ENCODE measurements at regions not wholly inside any gene's neighbourhood (a gene's known extent, or its start where the extent isn't known, plus 50 kb on each side); places are given as distances from the start of the nearest gene placed in this dataset.

DNA sequence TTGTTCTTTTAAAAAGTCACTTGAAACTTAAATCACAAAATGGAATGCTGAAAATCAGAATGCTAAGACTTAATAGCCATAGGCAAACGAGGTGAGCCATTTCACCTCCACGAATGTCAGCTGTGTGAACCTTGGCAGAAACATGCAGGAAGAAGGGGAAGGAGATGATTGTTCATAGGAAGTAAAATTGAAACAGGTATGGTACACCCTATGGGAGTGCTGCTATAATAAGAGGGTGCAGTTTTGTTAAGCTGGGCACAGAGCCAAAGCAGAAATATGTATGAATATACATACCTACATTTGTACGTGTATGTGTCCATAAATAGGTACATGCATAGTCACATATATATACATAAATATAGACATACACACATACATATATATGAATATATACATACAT, 51.0 kb upstream of the SPINK5 start:
- Histone ChIP-seq H3K36me3 (no peaks in the 10 kb centered on the region), H3K27me3 (0 out of 2 replicates have a peak, but pooled peaks cover 2% of the 10 kb centered on the region)

DNA sequence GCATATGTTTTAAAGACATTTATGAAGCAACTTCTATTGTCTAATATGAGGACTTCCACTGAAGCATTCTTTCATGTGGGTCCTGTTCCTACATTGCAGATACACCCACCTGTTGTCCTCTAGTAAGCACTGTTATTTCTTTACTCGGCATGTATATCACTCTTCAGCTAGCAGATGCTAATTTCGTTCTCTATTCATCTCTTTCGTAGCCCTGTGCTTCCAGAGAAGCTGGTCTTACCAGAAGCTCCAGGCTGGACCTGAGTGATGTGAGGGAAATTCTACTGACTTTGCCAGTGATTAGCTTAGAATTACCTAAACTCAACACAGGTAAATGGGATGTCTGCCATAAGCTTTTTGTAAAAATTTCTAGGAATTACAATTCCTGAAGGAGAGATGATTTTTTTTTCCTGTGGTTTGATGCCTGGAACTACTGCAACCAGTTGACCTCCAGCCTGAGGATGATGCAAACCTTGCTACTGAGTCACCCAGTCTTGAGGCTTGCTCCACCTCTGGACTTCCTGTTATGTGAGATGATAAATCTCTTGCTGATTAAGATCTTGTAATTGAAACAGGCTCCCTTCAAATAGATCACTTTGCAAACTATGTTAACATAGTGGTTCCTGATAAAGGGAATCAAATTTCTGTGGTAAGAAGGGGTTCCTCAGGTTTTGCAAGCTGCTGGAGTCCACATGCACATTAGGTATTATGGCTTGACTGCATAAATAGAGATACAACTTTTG, 52.2 kb upstream of the SPINK5 start:
- Histone ChIP-seq H3K4me3 (no peak overlapping the region), H3K27me3 (no peaks in the 10 kb centered on the region), H3K36me3 (no peaks in the 10 kb centered on the region), H3K9me3 (no peaks in the 10 kb centered on the region)
- DNase-seq: peak; percentile 62

More for the DNA sequence above, 51.0 kb upstream of the SPINK5 start:
- no peak for DNase-seq
- no peaks in the 10 kb centered on the region for H3K9me3 ChIP-seq
- H3K4me3 ChIP-seq: no peak overlapping the region

DNA sequence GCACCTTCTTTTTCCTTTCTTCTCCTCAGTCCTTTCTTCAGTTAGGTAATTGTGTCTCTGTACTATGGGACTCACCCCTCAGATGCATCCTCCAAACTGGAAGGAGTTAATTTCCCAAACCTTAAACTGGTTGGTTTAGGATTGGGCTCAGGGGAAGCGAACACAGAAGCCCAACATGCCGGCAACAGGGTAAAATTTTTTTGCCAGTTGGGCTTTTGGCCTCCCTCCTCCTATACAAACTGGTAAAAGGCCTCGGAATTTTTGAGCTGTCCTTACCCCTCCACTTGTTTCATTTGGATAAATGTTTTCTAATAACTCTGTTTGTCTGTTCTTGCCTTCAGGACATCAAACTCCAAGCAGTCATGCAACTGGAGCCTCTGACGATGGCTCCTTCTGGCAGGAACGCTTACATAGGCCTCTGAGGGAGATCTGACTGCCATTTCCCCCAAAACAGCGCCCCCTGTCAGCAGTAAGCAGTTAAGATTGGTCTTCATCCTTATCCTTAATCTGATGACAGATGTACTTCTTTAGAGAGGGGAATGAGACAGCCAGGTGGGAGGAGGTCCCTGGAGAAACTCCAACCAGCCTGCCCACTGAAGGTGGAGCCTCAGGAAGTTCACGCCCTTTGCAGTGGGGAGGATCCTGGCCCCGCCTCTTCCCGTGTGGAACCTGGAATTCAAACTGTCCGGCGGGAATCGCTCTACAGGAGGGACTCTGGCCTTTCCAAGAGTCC, 57.8 kb upstream of the SPINK5 start:
- Histone ChIP-seq H3K9me3 (peaks cover 9% of the 10 kb centered on the region), H3K36me3 (no peaks in the 10 kb centered on the region), H3K27me3 (no peaks in the 10 kb centered on the region), H3K4me3 (no peak overlapping the region)
- peak; percentile 2 for DNase-seq

DNA sequence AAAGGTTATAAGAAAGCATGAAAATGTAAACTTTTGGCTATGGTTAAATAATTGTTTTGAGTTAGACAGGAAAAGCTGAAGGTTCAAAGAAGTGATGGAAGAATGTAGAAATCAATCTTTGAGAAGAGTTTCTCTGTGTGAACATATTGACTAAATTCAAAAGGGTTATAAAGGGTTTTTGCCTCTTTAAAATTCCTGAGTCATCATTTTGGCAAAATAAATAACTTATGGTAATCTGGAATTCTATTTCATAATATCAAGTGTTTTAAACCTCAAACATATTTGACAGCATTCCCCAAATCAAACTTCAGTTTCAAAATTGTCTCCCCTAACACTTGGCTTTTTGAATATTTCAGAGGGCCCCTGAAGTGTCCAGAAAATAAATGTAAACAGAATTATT, 60.6 kb upstream of the SPINK5 start:
- H3K4me3 ChIP-seq: no peak overlapping the region
- no peaks in the 10 kb centered on the region for H3K36me3 ChIP-seq
- no peaks in the 10 kb centered on the region for H3K27me3 ChIP-seq
- DNase-seq: no peak
- H3K9me3 ChIP-seq: peaks cover 13% of the 10 kb centered on the region

DNA sequence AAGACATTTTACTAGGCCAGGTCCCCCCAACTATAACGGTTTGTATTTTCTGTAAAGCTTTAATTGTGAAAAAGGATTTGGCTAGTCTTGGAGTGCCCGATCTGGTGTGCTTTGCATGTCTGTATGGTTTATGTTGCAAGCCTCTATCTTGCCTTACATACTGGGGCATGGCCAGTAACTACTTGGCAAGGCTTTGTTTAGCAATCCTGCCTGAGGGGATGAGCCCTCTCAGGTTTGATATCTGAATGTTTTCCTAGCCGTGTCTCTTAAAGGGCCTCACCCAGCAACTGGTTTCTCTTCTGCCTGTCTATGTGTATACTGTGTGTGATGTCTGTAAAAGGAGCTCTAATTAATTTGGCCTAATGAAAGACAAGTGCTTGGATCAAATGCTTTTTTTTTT, 61.3 kb upstream of the SPINK5 start:
- Histone ChIP-seq H3K36me3 (no peaks in the 10 kb centered on the region), H3K9me3 (peaks cover 13% of the 10 kb centered on the region), H3K27me3 (no peaks in the 10 kb centered on the region), H3K4me3 (no peak overlapping the region)
- DNase-seq: no peak

DNA sequence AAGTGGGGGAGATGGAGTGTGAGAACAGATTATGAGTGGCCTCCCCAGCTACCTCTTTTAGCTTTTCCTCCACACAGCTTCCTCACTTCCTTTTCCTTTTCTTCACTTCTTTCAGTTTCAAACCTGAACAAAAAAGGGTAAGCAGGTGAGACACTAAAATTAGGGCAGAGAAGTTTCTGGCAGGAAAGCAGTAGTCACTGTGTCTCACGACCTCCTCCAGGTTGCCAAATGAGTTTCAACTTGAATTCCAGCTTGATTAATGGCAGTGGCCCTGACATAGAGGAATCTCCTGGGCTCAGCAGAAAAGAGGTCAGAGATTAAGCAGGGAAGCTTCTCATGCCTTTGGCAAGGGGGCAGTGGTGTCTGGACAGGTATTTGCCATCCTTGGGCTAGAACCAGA, 63.7 kb upstream of the SPINK5 start:
- no peak for DNase-seq
- Histone ChIP-seq H3K27me3 (no peaks in the 10 kb centered on the region), H3K36me3 (no peaks in the 10 kb centered on the region), H3K9me3 (peaks cover 13% of the 10 kb centered on the region), H3K4me3 (no peak overlapping the region)

DNA sequence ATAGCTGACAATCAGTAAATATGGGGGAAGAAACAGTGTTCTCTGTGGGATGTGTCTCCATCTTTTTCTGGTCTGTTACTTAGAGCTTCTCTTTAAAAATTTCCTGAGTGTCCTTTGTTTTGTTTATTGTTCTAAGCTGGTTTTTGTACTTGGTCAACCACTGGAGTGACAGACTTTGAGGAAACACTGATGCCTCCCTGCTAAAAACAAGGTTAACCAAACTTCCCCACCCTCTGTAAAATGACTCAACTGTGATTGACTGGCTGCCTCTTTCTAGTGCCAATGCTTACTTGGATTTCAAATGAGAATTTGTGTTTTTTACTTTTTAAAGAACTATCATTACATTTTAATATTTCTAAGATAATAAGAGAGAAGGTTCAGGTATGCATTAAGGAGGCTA, 65.1 kb upstream of the SPINK5 start:
- no peaks in the 10 kb centered on the region for H3K36me3 ChIP-seq
- no peak for DNase-seq

DNA sequence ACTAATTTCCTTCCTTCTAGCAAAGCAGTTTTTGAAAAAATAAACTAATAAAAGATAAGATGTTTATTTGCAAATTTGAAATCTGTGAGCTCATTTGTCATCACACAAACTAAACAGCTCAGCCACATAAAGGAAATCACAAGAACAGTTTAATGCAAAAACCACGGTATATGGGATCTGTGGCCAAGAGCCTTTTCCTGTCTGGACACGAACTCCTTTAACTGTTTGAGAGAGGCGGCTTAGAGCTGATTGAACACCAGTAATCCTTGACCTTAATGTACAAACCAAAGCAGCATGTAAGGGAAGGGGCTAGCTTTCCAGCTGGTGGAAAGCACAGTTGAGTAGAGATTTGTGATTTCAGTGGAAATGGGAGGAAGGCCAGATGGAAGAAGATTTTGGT, 66.3 kb upstream of the SPINK5 start:
- H3K36me3 ChIP-seq: no peaks in the 10 kb centered on the region
- peaks cover 13% of the 10 kb centered on the region for H3K9me3 ChIP-seq
- no peak for DNase-seq
- H3K4me3 ChIP-seq: no peak overlapping the region
- no peaks in the 10 kb centered on the region; the same call in 1 of the 2 replicates for H3K27me3 ChIP-seq

More for the DNA sequence above, 65.1 kb upstream of the SPINK5 start:
- Histone ChIP-seq H3K4me3 (no peak overlapping the region), H3K9me3 (peaks cover 13% of the 10 kb centered on the region), H3K27me3 (no peaks in the 10 kb centered on the region)

DNA sequence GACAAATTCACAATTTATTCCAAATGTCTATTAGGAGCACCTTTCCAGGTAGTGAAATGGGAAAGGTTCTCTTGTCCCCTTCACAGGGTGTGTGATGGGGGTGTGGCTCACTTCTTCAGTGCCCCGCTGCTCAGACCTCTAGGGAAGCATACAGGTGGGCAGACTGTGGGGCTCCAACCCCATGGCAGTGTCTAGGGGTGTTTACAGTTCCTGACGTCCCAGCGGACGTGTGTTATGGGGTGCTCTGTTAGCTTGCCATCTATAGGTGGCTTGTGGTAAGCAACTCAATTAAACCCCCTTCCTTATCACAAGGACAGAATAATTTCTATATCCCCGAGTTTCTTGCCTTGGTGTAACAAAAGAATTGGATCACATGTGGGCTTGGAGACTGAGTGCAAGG, 67.4 kb upstream of the SPINK5 start:
- H3K4me3 ChIP-seq: no peak overlapping the region
- H3K36me3 ChIP-seq: no peaks in the 10 kb centered on the region
- peaks cover 4% of the 10 kb centered on the region for H3K27me3 ChIP-seq
- peaks cover 8% of the 10 kb centered on the region for H3K9me3 ChIP-seq
- DNase-seq: no peak

DNA sequence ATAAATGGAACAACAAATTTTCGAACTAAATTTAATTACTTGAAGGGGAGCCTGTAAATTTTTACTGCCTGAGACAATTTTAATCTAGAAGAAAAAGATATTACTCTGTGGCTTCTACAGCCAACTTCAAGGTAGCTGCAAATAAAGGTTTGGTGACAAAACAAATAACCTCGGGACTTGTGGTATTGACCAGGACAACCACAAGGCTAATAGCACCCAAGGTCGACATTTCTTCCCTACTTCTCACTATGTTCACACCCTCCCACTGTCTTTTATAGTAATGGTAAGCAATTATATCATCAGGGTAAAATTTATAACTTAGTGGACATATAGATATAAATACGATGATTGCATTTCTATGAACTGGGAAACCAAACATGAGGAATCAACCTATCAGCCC, 67.9 kb upstream of the SPINK5 start:
- Histone ChIP-seq H3K36me3 (no peaks in the 10 kb centered on the region), H3K4me3 (no peak overlapping the region), H3K9me3 (peaks cover 4% of the 10 kb centered on the region; the same call in 1 of the 2 replicates), H3K27me3 (peaks cover 4% of the 10 kb centered on the region)
- DNase-seq: no peak

DNA sequence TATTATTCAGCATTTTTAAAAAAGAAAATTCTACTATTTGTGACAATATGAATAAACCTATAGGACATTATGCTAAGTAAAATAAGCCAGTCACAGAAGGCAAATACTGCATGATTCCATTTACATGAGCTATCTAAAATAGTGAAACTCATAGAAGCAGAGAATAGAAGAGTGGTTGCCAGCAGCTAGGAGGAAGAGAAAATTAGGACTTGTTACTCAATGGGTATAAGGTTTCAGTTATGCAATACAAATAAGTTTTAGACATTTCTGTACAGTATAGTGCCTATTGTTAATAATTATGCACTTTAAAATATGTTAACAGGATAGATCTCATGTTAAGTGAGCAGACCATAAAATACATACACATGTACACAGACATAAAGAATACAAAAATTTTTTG, 73.8 kb upstream of the SPINK5 start:
- H3K36me3 ChIP-seq: no peaks in the 10 kb centered on the region
- no peaks in the 10 kb centered on the region for H3K9me3 ChIP-seq
- H3K27me3 ChIP-seq: peaks cover 4% of the 10 kb centered on the region
- DNase-seq: no peak
- no peak overlapping the region for H3K4me3 ChIP-seq

DNA sequence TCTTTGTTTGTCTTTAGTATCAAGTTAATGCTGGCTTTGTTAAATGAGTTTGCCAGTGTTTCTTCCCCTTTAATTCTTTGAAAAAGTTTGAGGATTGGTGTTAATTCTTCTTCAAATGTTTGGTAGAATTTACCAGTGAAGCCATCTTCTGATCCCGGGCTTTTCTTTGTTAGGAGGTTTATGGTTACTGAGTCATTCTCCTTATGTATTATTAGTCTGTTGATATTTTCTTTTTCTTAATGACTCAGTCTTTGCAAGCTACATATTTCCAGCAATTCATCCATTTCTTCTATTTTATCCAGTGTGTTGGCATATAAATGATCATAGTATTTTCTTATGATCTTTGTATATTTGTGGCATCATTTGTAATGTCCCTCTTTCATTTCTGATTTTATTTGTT, 74.5 kb upstream of the SPINK5 start:
- peaks cover 4% of the 10 kb centered on the region for H3K27me3 ChIP-seq
- H3K36me3 ChIP-seq: no peaks in the 10 kb centered on the region
- no peak for DNase-seq
- H3K9me3 ChIP-seq: no peaks in the 10 kb centered on the region
- no peak overlapping the region for H3K4me3 ChIP-seq

DNA sequence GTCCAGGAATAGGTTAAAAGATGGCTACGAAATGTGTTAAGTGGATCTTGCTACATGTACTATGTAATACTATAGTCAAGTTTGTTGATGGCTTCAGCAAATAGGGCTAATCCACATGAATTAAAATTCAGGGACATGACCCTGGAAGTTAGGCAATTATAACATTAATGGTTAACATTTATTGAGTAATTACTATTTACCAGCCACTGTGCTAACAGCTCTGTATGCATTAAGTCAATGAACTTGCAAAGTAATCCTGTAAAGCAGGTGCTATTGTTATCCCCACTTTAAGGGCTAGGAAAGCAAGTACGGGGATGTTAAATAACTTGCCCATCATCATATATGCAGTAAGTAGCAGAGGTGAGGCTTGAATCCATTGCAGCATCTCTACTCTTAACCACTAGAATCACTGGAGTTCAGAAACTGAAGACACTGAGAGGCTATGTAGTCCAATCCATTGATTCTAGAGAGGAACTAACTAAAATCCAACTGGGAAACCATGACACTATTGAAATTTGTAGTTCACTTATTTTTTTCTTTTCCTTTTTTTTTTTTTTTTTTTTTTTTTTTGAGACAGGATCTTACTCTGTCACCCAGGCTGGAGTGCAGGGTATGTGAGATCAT, 77.5 kb upstream of the SPINK5 start:
- no peaks in the 10 kb centered on the region for H3K9me3 ChIP-seq
- no peaks in the 10 kb centered on the region; the same call in 1 of the 2 replicates for H3K27me3 ChIP-seq
- no peaks in the 10 kb centered on the region for H3K36me3 ChIP-seq
- H3K4me3 ChIP-seq: no peak overlapping the region
- no peak for DNase-seq

DNA sequence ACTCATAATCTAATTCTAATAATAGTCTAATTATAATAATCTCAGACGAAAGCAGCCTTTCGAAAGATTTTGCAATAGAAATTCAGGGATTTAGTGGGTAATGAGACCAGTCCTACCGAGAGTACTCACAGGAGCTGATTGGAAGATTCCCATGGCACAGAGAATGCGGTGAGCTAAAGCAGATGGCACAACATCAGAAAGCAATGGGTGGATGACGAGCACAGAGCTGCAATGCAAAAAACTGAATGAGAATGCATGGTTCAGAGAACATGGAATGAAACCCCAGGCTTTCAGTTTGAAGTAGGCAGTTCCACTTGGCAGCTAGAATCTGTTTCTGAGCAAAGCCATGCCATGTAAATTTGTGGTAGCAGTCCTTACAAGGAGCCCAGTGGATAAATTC, 78.2 kb upstream of the SPINK5 start:
- Histone ChIP-seq H3K4me3 (no peak overlapping the region), H3K9me3 (no peaks in the 10 kb centered on the region), H3K36me3 (no peaks in the 10 kb centered on the region), H3K27me3 (no peaks in the 10 kb centered on the region; the same call in 1 of the 2 replicates)
- no peak for DNase-seq

DNA sequence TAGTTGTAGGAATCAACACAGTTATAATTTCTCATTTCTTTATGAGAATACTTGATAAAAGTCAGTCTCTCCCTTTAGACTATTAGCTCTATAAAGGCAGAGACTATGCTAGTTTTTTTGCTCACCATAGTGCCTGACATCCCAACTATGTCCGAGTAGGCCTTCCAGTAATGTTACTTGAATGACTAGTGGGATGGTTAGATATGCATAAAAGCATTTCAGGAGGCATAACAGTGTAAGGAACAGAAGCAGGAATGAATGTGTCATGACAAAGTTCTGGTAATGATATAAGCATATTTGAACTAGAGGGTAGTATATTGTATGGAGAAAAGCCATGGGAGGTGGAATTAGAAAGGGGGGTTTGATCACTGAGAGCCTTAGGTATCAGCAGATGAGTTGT, 77.4 kb upstream of the C5orf46 start:
- H3K9me3 ChIP-seq: no peaks in the 10 kb centered on the region
- no peak for DNase-seq
- no peaks in the 10 kb centered on the region for H3K36me3 ChIP-seq
- no peaks in the 10 kb centered on the region; the same call in 1 of the 2 replicates for H3K27me3 ChIP-seq
- H3K4me3 ChIP-seq: no peak overlapping the region

DNA sequence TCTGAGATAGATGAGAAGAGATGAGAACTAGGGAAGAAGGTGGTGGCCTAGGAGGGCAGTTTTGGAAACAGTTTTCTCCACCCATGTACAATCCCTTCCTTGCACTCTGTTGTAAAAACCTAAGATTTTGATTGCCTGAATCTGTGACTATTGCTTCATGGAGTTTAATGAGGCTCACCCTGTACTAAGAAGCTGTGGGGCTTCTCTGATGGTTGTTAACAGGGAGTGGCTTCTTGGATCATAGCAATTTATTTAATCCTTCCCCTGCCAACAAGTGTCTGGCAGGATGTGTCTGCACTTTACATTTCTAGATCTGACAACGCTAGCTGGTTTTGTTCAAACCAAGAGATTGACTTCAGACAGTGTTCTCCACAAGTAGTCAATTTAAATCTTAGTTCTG, 74.7 kb upstream of the C5orf46 start:
- no peak for DNase-seq
- Histone ChIP-seq H3K9me3 (no peaks in the 10 kb centered on the region), H3K27me3 (no peaks in the 10 kb centered on the region; the same call in 1 of the 2 replicates), H3K4me3 (no peak overlapping the region), H3K36me3 (no peaks in the 10 kb centered on the region)

DNA sequence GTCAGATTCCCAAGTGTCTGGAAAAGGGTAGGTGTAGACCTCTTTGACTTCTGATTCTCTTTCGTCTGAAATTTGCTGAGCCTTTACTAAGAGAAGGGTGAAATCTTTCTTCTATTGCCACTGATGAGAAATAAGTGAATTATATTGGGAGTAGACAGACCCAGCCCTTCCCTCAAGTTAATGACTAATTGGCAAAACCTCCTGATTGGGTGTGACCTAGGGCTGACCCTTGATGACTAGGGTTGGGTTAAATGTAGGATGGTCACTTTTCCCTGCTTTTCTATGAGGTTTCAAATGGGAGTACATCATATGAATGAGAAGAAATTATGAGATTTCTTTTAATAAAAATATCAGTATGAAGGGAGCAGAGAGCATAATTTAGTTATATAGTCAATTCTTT, 73.4 kb upstream of the C5orf46 start:
- Histone ChIP-seq H3K36me3 (no peaks in the 10 kb centered on the region), H3K9me3 (no peaks in the 10 kb centered on the region), H3K4me3 (no peak overlapping the region), H3K27me3 (no peaks in the 10 kb centered on the region; the same call in 1 of the 2 replicates)
- no peak for DNase-seq
